H9 (cell line): ENCODE measurements at regions not wholly inside any gene's neighbourhood (a gene's known extent, or its start where the extent isn't known, plus 50 kb on each side); places are given as distances from the start of the nearest gene placed in this dataset.

ENCODE experiments used
- DNase-seq: peaks from one replicate; pipeline ENCODE4 v3.0.0-alpha.2; 2017
- H2AFZ ChIP-seq: one replicate; pipeline ENCODE4 v1.6.1; 2013; ENCODE audit warnings: mild to moderate bottlenecking, low read length, control low read depth, moderate library complexity
- H2AK5ac ChIP-seq: 2 replicates; pipeline ENCODE4 v1.6.1; 2013; ENCODE audit warnings: low read length, control low read depth, mixed read lengths; ENCODE audit not compliant: insufficient read length
- H2BK120ac ChIP-seq: one replicate; pipeline ENCODE4 v1.6.1; 2013; ENCODE audit warnings: low read depth, mild to moderate bottlenecking, low read length, control low read depth, inconsistent platforms; ENCODE audit not compliant: poor library complexity, severe bottlenecking
- H2BK12ac ChIP-seq: 2 replicates; pipeline ENCODE4 v1.6.1; 2013; ENCODE audit warnings: low read length, control low read depth, mixed read lengths, low read depth; ENCODE audit not compliant: insufficient read length
- H2BK15ac ChIP-seq: 2 replicates; pipeline ENCODE4 v1.6.1; 2013; ENCODE audit warnings: low read depth, low read length, control low read depth
- H2BK20ac ChIP-seq: one replicate; pipeline ENCODE4 v1.6.1; 2013; ENCODE audit warnings: low read depth, mild to moderate bottlenecking, low read length, control low read depth, inconsistent platforms; ENCODE audit not compliant: poor library complexity, severe bottlenecking
- H2BK5ac ChIP-seq: 2 replicates; pipeline ENCODE4 v1.6.1; 2013; ENCODE audit warnings: low read length, control low read depth, mixed read lengths; ENCODE audit not compliant: insufficient read length
- H3K14ac ChIP-seq: 2 replicates; pipeline ENCODE4 v1.6.1; 2013; ENCODE audit warnings: low read length, control low read depth; ENCODE audit not compliant: insufficient read depth
- H3K18ac ChIP-seq: 2 replicates; pipeline ENCODE4 v1.6.1; 2013; ENCODE audit warnings: low read depth, mild to moderate bottlenecking, mixed read lengths, low read length, control low read depth; ENCODE audit not compliant: insufficient read length
- H3K23ac ChIP-seq: 2 replicates; pipeline ENCODE4 v1.6.1; 2013; ENCODE audit warnings: low read length, control low read depth, mixed read lengths, low read depth; ENCODE audit not compliant: insufficient read length
- H3K23me2 ChIP-seq: 2 replicates; pipeline ENCODE4 v1.6.1; 2013; ENCODE audit warnings: low read depth, mild to moderate bottlenecking, mixed read lengths, low read length, control low read depth; ENCODE audit not compliant: insufficient read length, poor library complexity, severe bottlenecking
- H3K27ac ChIP-seq: 2 replicates; pipeline ENCODE4 v1.5.1; 2013; ENCODE audit warnings: low read length, control low read depth, mixed read lengths, low read depth; ENCODE audit not compliant: insufficient read length
- H3K27me3 ChIP-seq: 2 replicates; pipeline ENCODE4 v1.6.1; 2013; ENCODE audit warnings: low read length, control low read depth, inconsistent platforms; ENCODE audit not compliant: insufficient read depth
- H3K4ac ChIP-seq: 2 replicates; pipeline ENCODE4 v1.6.1; 2013; ENCODE audit warnings: low read depth, mild to moderate bottlenecking, control low read depth, inconsistent platforms, low read length, moderate library complexity
- H3K4me1 ChIP-seq: 2 replicates; pipeline ENCODE4 v1.6.1; 2013; ENCODE audit warnings: low read length, control low read depth, inconsistent platforms; ENCODE audit not compliant: insufficient read depth
- H3K4me2 ChIP-seq: 2 replicates; pipeline ENCODE4 v1.6.1; 2013; ENCODE audit warnings: low read length, control low read depth, mixed read lengths; ENCODE audit not compliant: insufficient read length, insufficient read depth
- H3K56ac ChIP-seq: 2 replicates; pipeline ENCODE4 v1.6.1; 2013; ENCODE audit warnings: low read depth, mild to moderate bottlenecking, mixed read lengths, low read length, control low read depth; ENCODE audit not compliant: insufficient read length
- H3K79me1 ChIP-seq: 2 replicates; pipeline ENCODE4 v1.6.1; 2013; ENCODE audit warnings: low read depth, mild to moderate bottlenecking, moderate library complexity, low read length, control low read depth, inconsistent platforms; ENCODE audit not compliant: insufficient read depth, poor library complexity, severe bottlenecking
- H3K79me2 ChIP-seq: 2 replicates; pipeline ENCODE4 v1.6.1; 2013; ENCODE audit warnings: low read length, control low read depth, inconsistent platforms; ENCODE audit not compliant: insufficient read depth
- H3K9ac ChIP-seq: 2 replicates; pipeline ENCODE4 v1.6.1; 2013; ENCODE audit warnings: low read length, control low read depth, mixed read lengths; ENCODE audit not compliant: insufficient read length; ENCODE audit errors: extremely low read depth
- H3K9me3 ChIP-seq: one replicate; pipeline ENCODE4 v1.6.1; 2013; ENCODE audit warnings: low read depth, low read length, inconsistent platforms; ENCODE audit not compliant: control insufficient read depth
- H3T11ph ChIP-seq: one replicate; pipeline ENCODE4 v1.6.1; 2013; ENCODE audit warnings: mild to moderate bottlenecking, low read length, control low read depth, inconsistent platforms
- H4K20me1 ChIP-seq: one replicate; pipeline ENCODE4 v1.6.1; 2013; ENCODE audit not compliant: control insufficient read depth, insufficient read length, insufficient read depth
- H4K5ac ChIP-seq: 2 replicates; pipeline ENCODE4 v1.6.1; 2013; ENCODE audit warnings: low read depth, mild to moderate bottlenecking, mixed read lengths, low read length, control low read depth; ENCODE audit not compliant: insufficient read length
- H4K8ac ChIP-seq: replicated peaks from 2 replicates; pipeline ENCODE4 v1.6.1; 2013; ENCODE audit warnings: low read length, control low read depth, mixed read lengths, low read depth; ENCODE audit not compliant: insufficient read length
- H4K91ac ChIP-seq: 2 replicates; pipeline ENCODE4 v1.6.1; 2013; ENCODE audit warnings: low read depth, mild to moderate bottlenecking, moderate library complexity, mixed read lengths, low read length, control low read depth; ENCODE audit not compliant: insufficient read length
- H3K27ac Mint-ChIP-seq, 3 experiments: 2 replicates in 2 of 3; 3 replicates in 1 of 3; pipeline ENCODE4 v1.8.0; 2020 to 2021; ENCODE audit warnings: mixed read lengths in 3 of 3, mild to moderate bottlenecking in 1 of 3, moderate library complexity in 1 of 3
- H3K27me3 Mint-ChIP-seq: 2 replicates; pipeline ENCODE4 v1.8.0; 2021; ENCODE audit warnings: low read depth, mild to moderate bottlenecking, moderate library complexity, mixed read lengths
- H3K36me3 Mint-ChIP-seq, 3 experiments: 2 replicates in 2 of 3; 3 replicates in 1 of 3; pipeline ENCODE4 v1.8.0; 2020 to 2021; ENCODE audit warnings: low read depth in 3 of 3, mixed read lengths in 3 of 3; ENCODE audit not compliant: insufficient read depth in 1 of 3
- H3K4me1 Mint-ChIP-seq, 2 experiments: 2 replicates each; pipeline ENCODE4 v1.8.0; 2020; ENCODE audit warnings: mixed read lengths in 2 of 2
- H3K4me3 Mint-ChIP-seq, 2 experiments: 2 replicates in 1 of 2; 3 replicates in 1 of 2; pipeline ENCODE4 v1.8.0; 2020 to 2021; ENCODE audit warnings: mild to moderate bottlenecking in 2 of 2, mixed read lengths in 2 of 2, moderate library complexity in 1 of 2
- H3K9me3 Mint-ChIP-seq, 2 experiments: 2 replicates in 1 of 2; 3 replicates in 1 of 2; pipeline ENCODE4 v1.8.0; 2020; ENCODE audit warnings: mild to moderate bottlenecking in 2 of 2, mixed read lengths in 2 of 2, moderate library complexity in 1 of 2
- CTCF ChIP-seq: fragments of 200-600 bp; sonication (generic); conservative IDR thresholded peaks from 3 replicates; pipeline ENCODE4 v1.8.0; 2021; ENCODE audit warnings: antibody characterized with exemption, mild to moderate bottlenecking
- WGBS: extraction: QIAGEN DNeasy Blood & Tissue Kit; methylation state at CpG from one replicate; pipeline ENCODE4 v1.1.7; 2013; ENCODE audit warnings: missing lambda C conversion rate, low lambda C conversion rate, mixed read lengths; ENCODE audit not compliant: insufficient read length; ENCODE audit errors: extremely low coverage; 5-methylcytosine and 5-hydroxymethylcytosine counted together

- H3K4me1 Mint-ChIP-seq = peaks cover 36 to 43% of the 10 kb centered on the region in 2 experiments
- H3K27ac Mint-ChIP-seq = no peak overlapping the region
- Histone ChIP-seq H3K18ac (no peak overlapping the region), H3K79me1 (no peaks in the 10 kb centered on the region), H2AK5ac (no peak overlapping the region), H3K27me3 (no peaks in the 10 kb centered on the region), H3K9me3 (no peaks in the 10 kb centered on the region), H2AFZ (no peak overlapping the region), H3K56ac (no peak overlapping the region), H3K23me2 (peaks cover 5% of the 10 kb centered on the region), H3K23ac (no peak overlapping the region), H3K14ac (no peak overlapping the region), H3T11ph (no peak overlapping the region), H2BK20ac (no peak overlapping the region), H2BK120ac (no peak overlapping the region), H3K4ac (no peak overlapping the region), H3K9ac (no peak overlapping the region), H3K4me1 (no peaks in the 10 kb centered on the region; the same call in none of the 2 replicates), H3K27ac (no peak overlapping the region), H2BK5ac (no peak overlapping the region), H3K4me2 (no peak overlapping the region), H3K79me2 (no peaks in the 10 kb centered on the region), H4K5ac (no peak overlapping the region), H2BK12ac (no peak overlapping the region), H4K8ac (no peak overlapping the region), H4K91ac (no peak overlapping the region), H4K20me1 (no peaks in the 10 kb centered on the region), H2BK15ac (no peak overlapping the region)
- no peak overlapping the region for H3K4me3 Mint-ChIP-seq
- H3K9me3 Mint-ChIP-seq = peaks cover 5 to 7% of the 10 kb centered on the region in 2 experiments; a peak in 4 of 5 replicates
- peaks cover 60% of the 10 kb centered on the region for H3K27me3 Mint-ChIP-seq
- WGBS = no CpG with 5 or more reads among the region's 5 CpGs
- peaks cover 0 to 5% (median 0%) of the 10 kb centered on the region in 3 experiments; a peak in 3 of 7 replicates for H3K36me3 Mint-ChIP-seq
- TF ChIP-seq CTCF = no peak
- DNase-seq = no peak
Measured at GRCh38 chr6:167682546-167683027, 144.1 kb upstream of the AFDN start.
